ENCODE measurements at regions not wholly inside any gene's neighbourhood (a gene's known extent, or its start where the extent isn't known, plus 50 kb on each side); places are given as distances from the start of the nearest gene placed in this dataset.

DNA sequence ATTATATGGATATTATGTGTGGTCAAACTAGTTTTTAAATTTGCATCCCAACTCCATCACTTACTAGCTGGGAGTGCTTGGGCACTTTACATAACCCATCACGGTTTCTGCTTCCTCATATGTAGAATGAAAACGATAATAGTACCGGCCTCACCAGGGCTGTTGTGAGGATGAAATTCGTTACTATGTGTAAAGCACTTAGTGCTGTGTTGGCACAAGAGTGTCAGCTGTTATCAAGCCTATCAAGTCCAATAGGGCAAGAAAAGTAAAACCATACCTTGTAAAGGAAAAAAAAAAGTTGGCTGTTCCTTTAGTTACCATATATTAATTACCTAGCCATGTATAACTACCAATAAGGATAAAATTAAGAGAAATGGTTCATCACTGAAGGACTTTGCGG, 65.4 kb downstream of the TET3 start:
- Histone ChIP-seq H3K4me3 (ENCODE audit: insufficient read depth, low read depth, low read length) (no peak overlapping the region), H3K27me3 (ENCODE audit: control insufficient read depth, insufficient read depth, low read length) (no peaks in the 10 kb centered on the region), H3K36me3 (replicated peaks; ENCODE audit: control insufficient read depth, insufficient read depth, low read length) (no peaks in the 10 kb centered on the region; the same call in 1 of the 2 replicates)
- no peak for DNase-seq

- no peak overlapping the region for H3K4me3 ChIP-seq (ENCODE audit: insufficient read depth, low read depth, low read length)
- H3K27me3 ChIP-seq (ENCODE audit: control insufficient read depth, insufficient read depth, low read length) = no peaks in the 10 kb centered on the region
- no peak for DNase-seq
- H3K36me3 ChIP-seq (replicated peaks; ENCODE audit: control insufficient read depth, insufficient read depth, low read length) = no peaks in the 10 kb centered on the region; the same call in 1 of the 2 replicates
Observed at GRCh38 chr2:74051504-74051903, 66.8 kb downstream of the TET3 start.

DNA sequence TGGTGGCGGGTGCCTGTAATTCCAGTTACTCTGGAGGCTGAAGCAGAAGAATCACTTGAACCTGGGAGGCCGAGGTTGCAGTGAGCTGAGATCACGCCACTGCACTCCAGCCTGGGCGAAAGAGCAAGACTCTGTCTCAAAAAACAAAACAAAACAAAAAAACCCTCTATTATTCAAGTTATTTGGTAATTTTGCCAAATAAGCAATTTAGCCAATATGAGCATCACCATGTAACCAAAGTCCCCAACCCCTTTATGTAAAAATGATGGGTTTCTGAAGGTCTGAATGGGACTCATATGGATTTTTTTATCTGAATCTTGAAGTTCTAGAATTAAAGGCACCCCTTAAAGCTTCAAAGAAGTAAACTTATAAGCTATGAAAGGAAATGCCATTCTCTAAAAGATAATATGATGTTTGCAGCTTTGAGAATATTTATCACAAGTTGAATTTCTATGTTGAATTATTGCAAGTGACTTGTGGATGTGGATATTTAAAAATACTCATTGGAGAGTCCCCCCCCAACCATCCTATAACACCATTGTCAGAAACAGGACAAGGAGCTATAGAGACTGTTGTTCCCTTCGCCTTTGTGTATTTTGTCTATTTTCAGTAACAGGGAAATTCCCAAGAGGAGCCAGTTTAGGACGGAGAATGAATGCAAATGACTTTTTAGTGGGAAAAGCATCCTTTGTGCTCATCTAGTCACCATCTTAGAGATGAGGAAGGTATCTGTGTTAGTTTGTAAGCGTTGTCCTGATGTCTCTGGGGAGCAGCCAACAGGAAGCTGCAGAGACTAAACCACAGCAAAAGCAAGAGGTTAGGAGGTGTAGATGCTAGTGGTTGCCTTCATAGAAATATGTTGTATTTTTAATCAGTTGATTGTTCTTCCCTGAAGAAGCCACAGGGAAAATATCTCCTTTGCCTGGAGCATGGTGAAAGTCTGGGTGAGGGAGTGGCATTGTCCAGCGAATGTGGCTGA, 68.3 kb downstream of the TET3 start:
- Histone ChIP-seq H3K36me3 (replicated peaks; ENCODE audit: control insufficient read depth, insufficient read depth, low read length) (no peaks in the 10 kb centered on the region; the same call in 1 of the 2 replicates), H3K4me3 (ENCODE audit: insufficient read depth, low read depth, low read length) (no peak overlapping the region), H3K27me3 (ENCODE audit: control insufficient read depth, insufficient read depth, low read length) (no peaks in the 10 kb centered on the region)
- no peak for DNase-seq

DNA sequence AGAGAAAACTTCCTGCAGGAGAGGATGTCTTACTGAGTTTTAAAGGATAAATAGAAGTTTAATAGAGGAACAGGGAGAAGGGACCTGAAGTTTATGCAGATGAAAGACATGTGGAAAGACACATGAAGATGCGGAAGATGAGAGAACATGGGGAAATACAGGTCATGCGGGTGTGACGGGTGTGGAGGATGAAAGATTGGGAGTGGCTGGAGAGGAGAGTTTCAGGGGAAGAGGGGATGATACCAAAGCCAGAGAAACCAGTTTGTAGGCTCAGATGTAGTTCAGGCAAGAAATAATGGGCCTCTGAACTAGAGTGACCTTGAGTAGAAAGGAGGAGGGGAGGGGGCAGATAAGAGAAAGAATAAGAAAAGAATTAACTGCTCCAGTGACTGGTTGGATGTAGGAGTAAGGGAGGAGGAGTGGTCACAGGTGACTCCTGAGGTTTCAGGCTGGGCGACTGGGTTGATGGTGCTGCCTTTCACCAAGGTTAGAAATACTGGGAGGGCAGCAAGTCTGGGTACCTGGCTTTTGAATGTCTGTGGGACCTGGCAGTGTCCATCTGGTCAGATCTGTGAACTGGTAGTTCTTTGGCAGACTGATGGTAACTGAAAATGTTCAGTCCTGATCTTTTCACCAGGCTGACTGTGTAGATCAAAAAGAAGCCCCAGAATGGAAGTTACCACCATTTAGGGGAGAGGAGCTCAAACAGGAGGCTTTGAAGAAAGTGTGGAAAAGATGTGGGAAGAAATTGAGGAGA, 69.4 kb downstream of the TET3 start:
- Histone ChIP-seq H3K4me3 (ENCODE audit: insufficient read depth, low read depth, low read length) (no peak overlapping the region), H3K27me3 (ENCODE audit: control insufficient read depth, insufficient read depth, low read length) (no peaks in the 10 kb centered on the region), H3K36me3 (replicated peaks; ENCODE audit: control insufficient read depth, insufficient read depth, low read length) (no peaks in the 10 kb centered on the region)
- DNase-seq = no peak

GRCh38 chr2:74059137-74059775, 74.5 kb downstream of the TET3 start:
- H3K36me3 ChIP-seq (replicated peaks; ENCODE audit: control insufficient read depth, insufficient read depth, low read length) = no peaks in the 10 kb centered on the region
- no peaks in the 10 kb centered on the region for H3K27me3 ChIP-seq (ENCODE audit: control insufficient read depth, insufficient read depth, low read length)
- no peak for DNase-seq
- no peak overlapping the region for H3K4me3 ChIP-seq (ENCODE audit: insufficient read depth, low read depth, low read length)

DNA sequence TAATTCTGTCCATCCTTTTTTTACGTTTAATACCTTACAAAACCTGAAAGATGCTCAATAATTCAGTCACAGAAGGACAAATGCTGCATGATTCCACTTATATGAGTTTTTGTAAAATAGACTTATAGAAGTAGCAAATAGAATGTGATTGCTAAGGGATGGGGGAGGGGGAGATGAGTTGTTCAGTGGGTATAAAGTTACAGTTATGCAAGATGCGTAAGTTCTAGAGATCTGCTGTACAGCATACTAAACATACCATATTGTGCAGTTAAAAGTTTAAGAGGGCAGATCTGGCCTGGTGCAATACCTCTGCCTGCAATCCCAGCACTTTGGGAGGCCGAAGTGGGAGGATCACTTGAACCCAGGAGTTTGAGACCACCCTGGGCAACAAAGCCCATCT, 78.8 kb downstream of the TET3 start:
- no peak for DNase-seq
- Histone ChIP-seq H3K27me3 (ENCODE audit: control insufficient read depth, insufficient read depth, low read length) (no peaks in the 10 kb centered on the region), H3K36me3 (replicated peaks; ENCODE audit: control insufficient read depth, insufficient read depth, low read length) (no peaks in the 10 kb centered on the region), H3K4me3 (ENCODE audit: insufficient read depth, low read depth, low read length) (no peak overlapping the region)

DNA sequence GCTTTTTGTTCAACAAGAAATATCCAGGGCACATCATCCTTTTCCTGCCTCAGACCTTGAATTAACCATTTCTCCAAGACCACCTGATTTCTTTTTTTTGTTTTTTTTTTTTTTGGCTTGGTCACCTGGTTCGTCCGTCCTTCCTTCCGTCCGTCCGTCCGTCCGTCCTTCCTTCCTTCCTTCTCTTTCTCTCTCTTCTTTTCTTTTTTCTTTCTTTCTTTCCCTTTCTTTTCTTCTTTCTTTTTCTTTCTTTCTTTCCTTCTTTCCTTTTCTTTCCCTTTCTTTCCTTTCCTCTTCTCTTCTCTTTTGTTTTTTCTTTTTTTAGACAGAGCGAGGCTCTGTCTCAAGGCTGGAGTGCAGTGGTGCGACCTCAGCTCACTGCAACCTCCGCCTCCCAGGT, 80.7 kb downstream of the TET3 start:
- no peak overlapping the region for H3K4me3 ChIP-seq (ENCODE audit: insufficient read depth, low read depth, low read length)
- no peaks in the 10 kb centered on the region for H3K36me3 ChIP-seq (replicated peaks; ENCODE audit: control insufficient read depth, insufficient read depth, low read length)
- no peak for DNase-seq
- H3K27me3 ChIP-seq (ENCODE audit: control insufficient read depth, insufficient read depth, low read length) = no peaks in the 10 kb centered on the region

DNA sequence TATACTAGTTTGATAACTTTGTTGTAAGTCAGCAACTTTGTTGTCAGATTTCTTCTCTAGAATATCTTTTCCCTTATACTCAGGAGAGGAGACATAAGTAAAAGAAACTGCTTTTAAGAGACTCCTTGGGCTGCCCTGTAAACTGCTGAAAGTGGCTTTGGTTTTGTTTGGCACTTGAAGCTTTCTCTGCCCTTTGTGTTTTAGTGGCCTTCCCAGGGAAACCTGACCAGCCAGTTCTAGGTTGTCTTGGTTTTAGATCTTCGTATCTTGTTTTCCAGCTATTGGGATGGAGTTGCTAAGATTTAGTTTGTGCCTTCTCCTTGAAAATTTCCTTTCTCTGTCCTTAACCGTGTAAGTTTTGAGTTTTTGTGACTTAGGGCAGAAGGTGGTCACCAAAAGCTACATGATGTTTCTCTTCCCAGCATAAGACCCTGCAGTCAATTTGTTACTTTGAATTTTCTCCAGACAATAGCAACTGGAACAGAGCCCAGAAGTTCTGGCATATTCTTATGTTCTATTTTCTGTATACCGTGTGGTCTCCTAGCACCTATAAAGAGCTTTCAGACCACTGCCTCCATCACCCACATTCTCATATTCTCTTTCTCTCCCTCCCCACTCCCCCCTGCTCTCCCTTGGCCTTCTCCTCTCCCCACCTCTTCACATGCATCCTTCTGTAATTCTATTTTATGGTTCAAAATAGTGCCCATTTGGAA, 81.1 kb downstream of the BOLA3 start:
- Histone ChIP-seq H3K27me3 (ENCODE audit: control insufficient read depth, insufficient read depth, low read length) (no peaks in the 10 kb centered on the region), H3K4me3 (ENCODE audit: insufficient read depth, low read depth, low read length) (no peak overlapping the region), H3K36me3 (replicated peaks; ENCODE audit: control insufficient read depth, insufficient read depth, low read length) (no peaks in the 10 kb centered on the region)

GRCh38 chr2:74067221-74067747, 80.4 kb downstream of the BOLA3 start:
- Histone ChIP-seq H3K27me3 (ENCODE audit: control insufficient read depth, insufficient read depth, low read length) (no peaks in the 10 kb centered on the region), H3K4me3 (ENCODE audit: insufficient read depth, low read depth, low read length) (no peak overlapping the region), H3K36me3 (replicated peaks; ENCODE audit: control insufficient read depth, insufficient read depth, low read length) (no peaks in the 10 kb centered on the region)
- no peak for DNase-seq

More for the DNA sequence above, 81.1 kb downstream of the BOLA3 start:
- no peak for DNase-seq

- Histone ChIP-seq H3K4me3 (ENCODE audit: insufficient read depth, low read depth, low read length) (no peak overlapping the region), H3K27me3 (ENCODE audit: control insufficient read depth, insufficient read depth, low read length) (no peaks in the 10 kb centered on the region), H3K36me3 (replicated peaks; ENCODE audit: control insufficient read depth, insufficient read depth, low read length) (no peaks in the 10 kb centered on the region)
- no peak for DNase-seq
Observed at GRCh38 chr2:74070991-74071390, 76.7 kb downstream of the BOLA3 start.

- Histone ChIP-seq H3K27me3 (ENCODE audit: control insufficient read depth, insufficient read depth, low read length) (no peaks in the 10 kb centered on the region), H3K4me3 (ENCODE audit: insufficient read depth, low read depth, low read length) (no peak overlapping the region), H3K36me3 (replicated peaks; ENCODE audit: control insufficient read depth, insufficient read depth, low read length) (no peaks in the 10 kb centered on the region)
- no peak for DNase-seq
Observed at GRCh38 chr2:74071426-74071825, 76.3 kb downstream of the BOLA3 start.

DNA sequence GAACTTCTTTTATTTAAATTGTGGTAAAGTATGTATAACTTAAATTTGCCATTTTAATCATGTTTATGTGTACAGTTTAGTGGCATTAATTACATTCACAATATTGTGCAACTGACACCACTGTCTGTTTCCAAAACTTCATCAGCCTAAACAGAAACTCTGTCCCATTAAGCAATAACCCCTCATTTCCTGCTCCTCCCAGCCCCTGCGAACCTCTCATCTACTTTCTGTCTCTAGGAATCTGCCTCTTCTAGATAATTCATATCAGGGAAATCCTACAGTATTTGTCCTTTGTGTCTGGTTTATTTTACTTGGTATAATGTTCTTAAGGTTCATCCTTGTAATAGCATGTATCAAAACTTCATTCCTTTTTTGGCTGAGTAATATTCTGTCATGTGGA, 75.1 kb downstream of the BOLA3 start:
- no peak for DNase-seq
- H3K4me3 ChIP-seq (ENCODE audit: insufficient read depth, low read depth, low read length) = no peak overlapping the region
- no peaks in the 10 kb centered on the region for H3K36me3 ChIP-seq (replicated peaks; ENCODE audit: control insufficient read depth, insufficient read depth, low read length)
- H3K27me3 ChIP-seq (ENCODE audit: control insufficient read depth, insufficient read depth, low read length) = no peaks in the 10 kb centered on the region

DNA sequence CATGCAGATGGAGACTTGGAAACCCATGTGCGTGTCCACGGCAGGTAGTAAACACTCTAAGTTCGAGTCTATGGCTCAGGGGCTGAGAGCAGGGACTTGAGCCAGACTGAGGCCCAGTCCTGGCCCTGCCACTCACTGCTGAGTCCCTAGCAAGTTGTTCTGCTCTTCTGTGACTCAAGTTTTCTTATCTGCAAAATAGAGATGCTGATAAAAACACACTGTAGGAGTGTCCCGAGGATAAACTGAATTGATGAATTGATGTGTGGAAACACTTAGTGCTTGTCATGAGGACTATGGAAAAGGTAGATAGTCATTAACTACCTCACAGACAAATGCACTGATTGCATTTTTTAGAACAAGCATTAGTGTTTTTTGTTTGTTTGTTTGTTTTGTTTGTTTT, 73.2 kb downstream of the BOLA3 start:
- no peaks in the 10 kb centered on the region for H3K36me3 ChIP-seq (replicated peaks; ENCODE audit: control insufficient read depth, insufficient read depth, low read length)
- no peak for DNase-seq
- no peaks in the 10 kb centered on the region for H3K27me3 ChIP-seq (ENCODE audit: control insufficient read depth, insufficient read depth, low read length)
- no peak overlapping the region for H3K4me3 ChIP-seq (ENCODE audit: insufficient read depth, low read depth, low read length)

DNA sequence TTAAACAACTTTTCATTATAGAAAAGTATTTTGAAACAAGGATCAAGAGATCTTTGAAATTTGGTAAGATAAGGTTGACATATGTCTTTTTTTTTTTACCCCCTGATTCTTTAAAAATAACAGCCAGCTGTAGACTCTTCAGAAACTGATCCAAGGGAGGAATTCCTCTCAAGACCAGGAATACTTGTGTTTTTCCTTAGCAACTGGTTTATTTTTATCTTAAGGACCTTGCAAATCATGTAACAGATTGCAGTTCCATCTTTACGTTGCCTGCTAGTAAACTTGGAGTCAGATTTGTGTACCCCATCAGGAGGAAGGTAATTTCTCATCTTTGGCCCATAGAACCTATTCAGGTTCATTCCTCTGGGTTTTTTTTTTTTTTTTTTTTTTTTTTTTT, 71.6 kb downstream of the BOLA3 start:
- H3K27me3 ChIP-seq (ENCODE audit: control insufficient read depth, insufficient read depth, low read length) = no peaks in the 10 kb centered on the region
- no peaks in the 10 kb centered on the region; the same call in 1 of the 2 replicates for H3K36me3 ChIP-seq (replicated peaks; ENCODE audit: control insufficient read depth, insufficient read depth, low read length)
- no peak for DNase-seq
- H3K4me3 ChIP-seq (ENCODE audit: insufficient read depth, low read depth, low read length) = no peak overlapping the region

Measured in H7 (cell line).